DOHH2 (cell line): ENCODE measurements at regions not wholly inside any gene's neighbourhood (a gene's known extent, or its start where the extent isn't known, plus 50 kb on each side); places are given as distances from the start of the nearest gene placed in this dataset.

Experiments
- EZH2phosphoT487 ChIP-seq: fragments of 200-600 bp; sonication (generic); IDR thresholded peaks from 2 replicates; pipeline ENCODE4 v1.6.1; 2017; ENCODE audit warnings: borderline replicate concordance, mild to moderate bottlenecking, antibody characterized with exemption, low read length, moderate library complexity, mixed read lengths
- TF ChIP-seq, protein P1 (sequence below): fragments of 200-600 bp; sonication (generic); IDR thresholded peaks from one replicate; pipeline ENCODE4 v1.5.1; 2014; ENCODE audit warnings: antibody characterized with exemption, mild to moderate bottlenecking, low read depth, low read length; ENCODE audit not compliant: poor library complexity, severe bottlenecking

DNA sequence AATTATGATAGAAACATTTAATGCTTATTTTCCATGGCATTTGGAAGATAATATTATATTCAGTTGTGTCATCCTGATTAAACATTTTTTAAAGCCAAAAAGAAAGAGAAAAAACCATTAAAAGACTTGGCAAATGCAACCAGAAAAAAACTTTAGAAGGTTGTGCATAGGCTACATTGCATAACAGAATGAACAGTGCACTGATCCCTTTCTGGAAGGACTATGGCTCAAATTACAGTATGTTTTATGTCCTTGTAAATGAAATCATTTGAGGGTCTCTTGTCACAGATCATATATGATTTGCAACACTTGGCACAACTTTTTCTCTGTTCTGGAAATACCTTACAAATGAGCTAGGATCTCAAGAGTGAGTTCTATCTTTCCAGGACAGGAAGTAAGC, 275.2 kb upstream of the FLRT2 start:
- TF ChIP-seq, protein P1, sequence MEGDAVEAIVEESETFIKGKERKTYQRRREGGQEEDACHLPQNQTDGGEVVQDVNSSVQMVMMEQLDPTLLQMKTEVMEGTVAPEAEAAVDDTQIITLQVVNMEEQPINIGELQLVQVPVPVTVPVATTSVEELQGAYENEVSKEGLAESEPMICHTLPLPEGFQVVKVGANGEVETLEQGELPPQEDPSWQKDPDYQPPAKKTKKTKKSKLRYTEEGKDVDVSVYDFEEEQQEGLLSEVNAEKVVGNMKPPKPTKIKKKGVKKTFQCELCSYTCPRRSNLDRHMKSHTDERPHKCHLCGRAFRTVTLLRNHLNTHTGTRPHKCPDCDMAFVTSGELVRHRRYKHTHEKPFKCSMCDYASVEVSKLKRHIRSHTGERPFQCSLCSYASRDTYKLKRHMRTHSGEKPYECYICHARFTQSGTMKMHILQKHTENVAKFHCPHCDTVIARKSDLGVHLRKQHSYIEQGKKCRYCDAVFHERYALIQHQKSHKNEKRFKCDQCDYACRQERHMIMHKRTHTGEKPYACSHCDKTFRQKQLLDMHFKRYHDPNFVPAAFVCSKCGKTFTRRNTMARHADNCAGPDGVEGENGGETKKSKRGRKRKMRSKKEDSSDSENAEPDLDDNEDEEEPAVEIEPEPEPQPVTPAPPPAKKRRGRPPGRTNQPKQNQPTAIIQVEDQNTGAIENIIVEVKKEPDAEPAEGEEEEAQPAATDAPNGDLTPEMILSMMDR, result no peak
- TF ChIP-seq EZH2phosphoT487, result no peak
